H1 (cell line): ENCODE measurements at regions not wholly inside any gene's neighbourhood (a gene's known extent, or its start where the extent isn't known, plus 50 kb on each side); places are given as distances from the start of the nearest gene placed in this dataset.

ENCODE experiments used
- CTCF ChIA-PET: fragments of 300-600 bp; sonication (Branson Sonifier 250); formaldehyde crosslinking; loops from one replicate; lab custom pipeline; 2021; ENCODE audit not compliant: partially characterized antibody; lab: Charles Lee
- POLR2A ChIA-PET: fragments of 300-600 bp; sonication (Branson Sonifier 250); formaldehyde crosslinking; loops from one replicate; lab custom pipeline; 2021; ENCODE audit warnings: inconsistent platforms; ENCODE audit not compliant: partially characterized antibody; lab: Charles Lee
- DNase-seq, 2 experiments: peaks; one replicate each; pipeline versions ENCODE4 v3.0.0 to v3.0.0-alpha.2; 2010 to 2022; ENCODE audit warnings: low spot score in 2 of 2, low read depth in 1 of 2, mixed read lengths in 1 of 2
- FAIRE-seq: peaks from 2 replicates; lab custom pipeline; 2011; peaks lifted over from hg19 to GRCh38; lab: Jason Lieb, UNC
- H2AFZ ChIP-seq: 2 replicates; pipeline ENCODE4 v1.8.1; 2012; ENCODE audit warnings: low read length, inconsistent platforms
- H2AK5ac ChIP-seq: 2 replicates; pipeline ENCODE4 v1.6.1; 2013; ENCODE audit warnings: low read depth, low read length
- H2BK120ac ChIP-seq: replicated peaks from 2 replicates; pipeline ENCODE3; 2013; ENCODE audit warnings: low read depth, low read length, inconsistent platforms
- H2BK12ac ChIP-seq: 2 replicates; pipeline ENCODE4 v1.6.1; 2013; ENCODE audit warnings: low read depth, low read length
- H2BK15ac ChIP-seq: 2 replicates; pipeline ENCODE4 v1.6.1; 2013; ENCODE audit warnings: low read length
- H2BK20ac ChIP-seq: 2 replicates; pipeline ENCODE4 v1.6.1; 2013; ENCODE audit warnings: low read length
- H2BK5ac ChIP-seq: 2 replicates; pipeline ENCODE4 v1.6.1; 2013; ENCODE audit warnings: low read depth, low read length
- H3K14ac ChIP-seq: 2 replicates; pipeline ENCODE4 v1.6.1; 2013; ENCODE audit warnings: inconsistent platforms; ENCODE audit not compliant: insufficient read length
- H3K18ac ChIP-seq: 2 replicates; pipeline ENCODE4 v1.6.1; 2013; ENCODE audit warnings: low read length; ENCODE audit errors: extremely low read depth
- H3K23ac ChIP-seq: 2 replicates; pipeline ENCODE4 v1.6.1; 2013; ENCODE audit warnings: inconsistent platforms; ENCODE audit not compliant: insufficient read length
- H3K23me2 ChIP-seq: 2 replicates; pipeline ENCODE4 v1.6.1; 2013; ENCODE audit warnings: low read depth, low read length
- H3K27ac ChIP-seq: 2 replicates; pipeline ENCODE4 v1.6.1; 2011; ENCODE audit warnings: low read depth, low read length, inconsistent platforms
- H3K27me3 ChIP-seq, 4 experiments: replicated peaks in 1 of 4; 1 replicate in 1 of 4; 2 replicates in 3 of 4; pipeline versions ENCODE4 v1.6.1 to v1.8.1; 2011 to 2013; ENCODE audit warnings: low read length in 3 of 4, mild to moderate bottlenecking in 3 of 4, inconsistent platforms in 2 of 4, mixed read lengths in 2 of 4, moderate library complexity in 1 of 4; ENCODE audit not compliant: control insufficient read depth in 3 of 4, insufficient read depth in 3 of 4; ENCODE audit errors: extremely low read depth in 1 of 4
- H3K36me3 ChIP-seq, 4 experiments: 2 replicates each; pipeline versions ENCODE4 v1.6.1 to v1.8.1; 2011 to 2013; ENCODE audit warnings: mild to moderate bottlenecking in 4 of 4, low read length in 3 of 4, moderate library complexity in 2 of 4, control low read depth in 1 of 4, inconsistent platforms in 1 of 4; ENCODE audit not compliant: insufficient read depth in 4 of 4, control insufficient read depth in 2 of 4
- H3K4ac ChIP-seq: replicated peaks from 2 replicates; pipeline ENCODE3; 2013; ENCODE audit warnings: low read length, low read depth, mixed read lengths, inconsistent platforms; ENCODE audit not compliant: insufficient read length
- H3K4me1 ChIP-seq, 4 experiments: replicated peaks in 1 of 4; 1 replicate in 1 of 4; 2 replicates in 3 of 4; pipeline versions ENCODE4 v1.6.1 to v1.8.1; 2011 to 2013; ENCODE audit warnings: low read length in 3 of 4, inconsistent platforms in 2 of 4, mixed read lengths in 1 of 4; ENCODE audit not compliant: insufficient read depth in 4 of 4, control insufficient read depth in 3 of 4
- H3K4me2 ChIP-seq, 2 experiments: 2 replicates each; pipeline versions ENCODE4 v1.6.1 to v1.8.1; 2011 to 2013; ENCODE audit warnings: low read depth in 2 of 2, low read length in 2 of 2, control low read depth in 1 of 2, inconsistent platforms in 1 of 2, mild to moderate bottlenecking in 1 of 2; ENCODE audit not compliant: insufficient read depth in 1 of 2
- H3K4me3 ChIP-seq, 4 experiments: fragments of 200-600, 300-600 bp in 1 of 4; sonication (generic), shearing (Covaris generic), sonication (Bioruptor Twin) in 1 of 4; 2 replicates each; pipeline versions ENCODE4 v1.5.1 to v1.8.1; 2011 to 2016; ENCODE audit warnings: low read length in 4 of 4, low read depth in 3 of 4, control low read depth in 2 of 4, inconsistent platforms in 2 of 4, mild to moderate bottlenecking in 2 of 4, mixed read lengths in 1 of 4, moderate library complexity in 1 of 4; ENCODE audit not compliant: insufficient read depth in 2 of 4; ENCODE audit errors: extremely low read depth in 1 of 4
- H3K56ac ChIP-seq: replicated peaks from 2 replicates; pipeline ENCODE3; 2013; ENCODE audit warnings: low read depth, mild to moderate bottlenecking, mixed read lengths, low read length, inconsistent platforms; ENCODE audit not compliant: insufficient read length
- H3K79me1 ChIP-seq: 2 replicates; pipeline ENCODE4 v1.6.1; 2013; ENCODE audit warnings: low read depth, low read length, control low read depth
- H3K79me2 ChIP-seq, 2 experiments: 2 replicates each; pipeline versions ENCODE4 v1.6.1 to v1.8.1; 2012 to 2013; ENCODE audit warnings: low read length in 2 of 2, mild to moderate bottlenecking in 2 of 2, inconsistent platforms in 1 of 2; ENCODE audit not compliant: insufficient read depth in 2 of 2, control insufficient read depth in 1 of 2
- H3K9ac ChIP-seq, 4 experiments: replicated peaks in 1 of 4; 1 replicate in 1 of 4; 2 replicates in 3 of 4; pipeline versions ENCODE4 v1.6.1 to v1.8.1; 2011 to 2013; ENCODE audit warnings: low read depth in 3 of 4, low read length in 3 of 4, control low read depth in 2 of 4, mild to moderate bottlenecking in 2 of 4, moderate library complexity in 2 of 4, inconsistent platforms in 1 of 4; ENCODE audit errors: extremely low read depth in 1 of 4
- H3K9me3 ChIP-seq, 2 experiments: 2 replicates each; pipeline versions ENCODE4 v1.6.1 to v1.8.1; 2012 to 2013; ENCODE audit warnings: mild to moderate bottlenecking in 2 of 2, moderate library complexity in 2 of 2, control low read depth in 1 of 2, inconsistent platforms in 1 of 2, low read depth in 1 of 2, low read length in 1 of 2, mixed read lengths in 1 of 2; ENCODE audit not compliant: insufficient read depth in 2 of 2
- H4K20me1 ChIP-seq, 2 experiments: replicated peaks in 1 of 2; 2 replicates each; pipeline versions ENCODE3 to v1.8.1; 2011 to 2013; ENCODE audit warnings: inconsistent platforms in 2 of 2, low read length in 2 of 2, mild to moderate bottlenecking in 1 of 2; ENCODE audit not compliant: insufficient read depth in 2 of 2, control insufficient read depth in 1 of 2
- H4K5ac ChIP-seq: 2 replicates; pipeline ENCODE4 v1.6.1; 2013; ENCODE audit warnings: low read length, low read depth, mixed read lengths, inconsistent platforms; ENCODE audit not compliant: insufficient read length
- H4K8ac ChIP-seq: 2 replicates; pipeline ENCODE4 v1.8.0; 2013; ENCODE audit warnings: mild to moderate bottlenecking, moderate library complexity, low read length, inconsistent platforms; ENCODE audit not compliant: insufficient read depth; ENCODE audit errors: extremely low read depth
- H4K91ac ChIP-seq: replicated peaks from 2 replicates; pipeline ENCODE3; 2013; ENCODE audit warnings: low read length, mixed read lengths, inconsistent platforms; ENCODE audit not compliant: insufficient read length
- CHD2 ChIP-seq: IDR thresholded peaks from 2 replicates; pipeline ENCODE4 v1.6.1; 2012; ENCODE audit warnings: low read length, improper control_type of control experiment
- MAX ChIP-seq: IDR thresholded peaks from 2 replicates; pipeline ENCODE4 v1.6.1; 2012; ENCODE audit warnings: inconsistent platforms
- NANOG ChIP-seq: IDR thresholded peaks from 2 replicates; pipeline ENCODE4 v1.6.1; 2011; ENCODE audit warnings: low read length, low read depth, mild to moderate bottlenecking, inconsistent platforms; ENCODE audit not compliant: insufficient read depth, poor library complexity, severe bottlenecking
- USF2 ChIP-seq: IDR thresholded peaks from 2 replicates; pipeline ENCODE4 v1.6.1; 2011; ENCODE audit warnings: low read length, improper control_type of control experiment
- ZNF274 ChIP-seq: IDR thresholded peaks from 2 replicates; pipeline ENCODE4 v1.7.0; 2012; ENCODE audit warnings: low read length, borderline replicate concordance; ENCODE audit errors: extremely low read depth
- WGBS, 2 experiments: shearing (Covaris generic) in 1 of 2; methylation state at CpG; one replicate each; pipeline versions ENCODE4 v1.1.6 to v1.1.7; 2013 to 2015; ENCODE audit warnings: low lambda C conversion rate in 2 of 2, mixed read lengths in 2 of 2, inconsistent platforms in 1 of 2, low coverage in 1 of 2, missing lambda C conversion rate in 1 of 2; ENCODE audit not compliant: insufficient replicate concordance in 2 of 2, insufficient coverage in 1 of 2, insufficient read length in 1 of 2; ENCODE audit errors: extremely low coverage in 1 of 2, missing lambda C conversion rate in 1 of 2; 5-methylcytosine and 5-hydroxymethylcytosine counted together

DNA sequence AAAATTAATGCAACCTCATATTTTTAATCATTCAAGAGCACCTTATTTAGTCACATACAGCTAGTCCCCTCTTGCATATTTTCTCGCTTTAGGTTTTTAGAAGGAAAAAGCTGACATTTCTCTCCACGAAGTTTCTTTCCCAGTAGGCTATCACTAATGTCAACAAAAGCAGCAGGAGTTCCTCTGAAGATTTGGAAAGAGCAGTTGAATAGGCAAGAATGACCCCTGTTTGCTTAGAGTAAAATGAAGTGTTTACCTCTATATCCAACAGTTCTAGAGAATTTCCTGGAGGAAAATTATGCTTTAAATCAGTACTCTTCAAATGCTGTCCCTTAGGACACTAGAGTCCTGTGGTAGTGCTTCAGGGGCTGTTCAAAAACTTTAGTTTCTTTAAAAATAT, 188.1 kb upstream of the PRKD1 start:
- Histone ChIP-seq H2BK15ac (no peak overlapping the region), H3K23ac (no peak overlapping the region), H3K18ac (no peak overlapping the region), H3K14ac (no peak overlapping the region), H3K4me2 (no peak overlapping the region), H2BK20ac (no peak overlapping the region), H3K79me1 (no peaks in the 10 kb centered on the region), H4K91ac (no peak overlapping the region), H4K8ac (no peak overlapping the region), H2BK5ac (no peak overlapping the region), H3K4me3 (no peak overlapping the region), H3K9ac (no peak overlapping the region), H3K56ac (no peak overlapping the region), H3K4me1 (peaks cover 0 to 5% (median 1%) of the 10 kb centered on the region in 4 experiments; a peak in 2 of 7 replicates), H3K9me3 (no peaks in the 10 kb centered on the region), H2AFZ (no peak overlapping the region), H3K36me3 (no peaks in the 10 kb centered on the region), H3K23me2 (no peaks in the 10 kb centered on the region), H4K20me1 (no peaks in the 10 kb centered on the region), H3K27ac (no peak overlapping the region), H2BK120ac (no peak overlapping the region), H2AK5ac (no peak overlapping the region), H3K27me3 (no peaks in the 10 kb centered on the region), H2BK12ac (no peak overlapping the region), H4K5ac (no peak overlapping the region), H3K4ac (no peak overlapping the region), H3K79me2 (no peaks in the 10 kb centered on the region)
- ChIA-PET POLR2A (no interaction called here), CTCF (no interaction called here)
- 8% methylated on average over 2 of the region's 2 CpGs; no CpG with 5 or more reads in 1 of the 2 experiments for WGBS, 2 experiments
- DNase-seq (no peak), FAIRE-seq (no peak)
- TF ChIP-seq USF2 (no peak), MAX (no peak), ZNF274 (no peak), NANOG (peak; percentile 49), CHD2 (no peak)
